Dermis microvascular lymphatic vessel endothelial cell (primary cell): ENCODE measurements at regions not wholly inside any gene's neighbourhood (a gene's known extent, or its start where the extent isn't known, plus 50 kb on each side); places are given as distances from the start of the nearest gene placed in this dataset.

Experiments used
- DNase-seq, 2 donors: peaks; one replicate each; pipeline versions ENCODE4 v3.0.0 to v3.0.0-alpha.2; 2010; ENCODE audit warnings: low read depth in 2 of 2

DNA sequence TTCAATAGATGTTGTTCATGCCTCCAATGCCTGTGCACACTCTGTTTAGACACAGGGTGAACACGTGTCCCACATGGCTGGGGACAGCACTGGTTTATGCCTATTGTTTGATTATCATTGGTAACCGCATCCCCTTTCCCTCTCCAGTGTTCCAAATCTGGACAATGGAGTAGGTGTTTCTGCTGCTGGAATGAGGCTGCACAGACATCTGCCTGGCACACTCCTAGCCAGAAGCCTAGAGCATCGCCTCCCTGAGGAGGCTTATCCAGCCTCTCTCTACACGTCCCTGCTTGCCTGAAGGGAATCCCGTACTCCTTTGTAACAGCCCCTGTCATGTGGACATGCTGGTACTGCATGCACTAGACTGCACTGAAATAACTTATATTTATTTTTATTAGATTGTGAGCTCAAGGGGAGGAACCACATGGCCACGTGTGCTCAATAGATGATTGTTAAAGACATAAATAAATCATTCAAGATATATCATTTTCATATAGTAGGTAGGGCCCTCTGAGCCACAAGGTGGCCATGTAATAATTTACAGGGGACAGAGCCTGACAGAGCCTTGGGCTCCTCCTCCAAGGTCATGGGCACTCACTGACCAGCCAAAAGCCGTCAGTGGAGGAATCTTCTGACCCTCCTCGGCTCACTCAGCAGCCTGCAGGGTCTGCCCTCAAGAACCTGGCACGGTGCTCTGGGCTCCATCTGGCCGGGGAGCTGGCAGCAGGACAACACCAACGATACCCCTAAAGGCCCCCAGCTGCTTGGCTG, 310.9 kb upstream of the ZNF32 start:
- no peak for DNase-seq

- no peak for DNase-seq
Measured at GRCh38 chr10:43958964-43959363, 310.3 kb upstream of the ZNF32 start.

- no peak for DNase-seq
Measured at GRCh38 chr10:43958071-43958432, 309.4 kb upstream of the ZNF32 start.

GRCh38 chr10:43957267-43958070, 308.8 kb upstream of the ZNF32 start:
- DNase-seq: no peak

GRCh38 chr10:43955978-43956377, 307.3 kb upstream of the ZNF32 start:
- no peak for DNase-seq

DNA sequence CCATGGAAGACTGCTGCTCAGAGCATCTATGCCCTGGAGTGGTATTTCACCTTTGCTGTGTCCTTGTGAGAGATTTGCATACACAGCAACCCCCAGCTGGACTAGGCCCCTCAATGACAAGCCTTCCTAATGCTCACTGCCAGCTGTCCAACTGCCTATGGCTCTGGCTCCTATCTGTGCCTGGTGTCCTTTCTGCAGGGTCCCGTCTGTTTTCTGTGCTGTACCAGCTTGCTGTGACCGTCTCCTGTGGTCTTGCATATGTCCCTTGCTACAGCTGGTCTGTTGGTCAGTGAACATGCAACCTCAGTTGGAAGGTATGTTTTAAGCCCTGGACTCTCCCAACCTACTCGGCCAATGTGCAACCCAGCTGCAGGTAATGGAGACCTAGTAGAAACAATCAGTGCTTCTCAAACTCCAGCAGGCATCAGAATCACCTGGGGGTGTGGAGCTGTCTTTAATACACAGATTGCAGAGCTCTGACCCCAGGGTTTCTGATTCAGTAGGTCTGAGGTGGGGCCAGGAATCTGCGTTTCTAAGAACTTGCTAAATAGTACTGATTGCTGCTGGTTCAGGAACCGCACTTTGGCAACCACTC, 306.4 kb upstream of the ZNF32 start:
- DNase-seq: no peak

- no peak for DNase-seq
Measured at GRCh38 chr10:43953672-43954071, 305.0 kb upstream of the ZNF32 start.

GRCh38 chr10:43952760-43953159, 304.1 kb upstream of the ZNF32 start:
- DNase-seq: no peak

GRCh38 chr10:43949351-43949750, 300.7 kb upstream of the ZNF32 start:
- peak in 1 of 2 donors; percentile 60 for DNase-seq

DNA sequence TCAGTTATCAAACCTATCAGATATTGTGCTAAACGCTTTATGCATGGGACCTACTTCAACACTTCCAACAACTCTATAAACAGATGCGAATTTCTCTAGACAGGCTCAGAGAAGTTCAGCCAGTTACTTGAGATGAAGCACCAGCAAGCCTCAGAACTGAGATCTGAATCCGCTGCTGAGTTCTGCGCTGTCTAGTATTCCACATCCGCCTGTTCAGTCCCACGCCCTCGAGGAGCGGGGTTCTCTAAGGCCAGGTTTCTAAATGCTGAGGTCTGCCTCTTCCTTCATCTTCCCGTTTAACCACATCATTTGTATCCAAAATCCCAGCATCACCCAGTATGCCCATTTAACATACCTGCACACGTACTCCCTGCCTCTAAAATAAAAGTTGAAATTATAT, 297.8 kb upstream of the ZNF32 start:
- DNase-seq: no peak

DNA sequence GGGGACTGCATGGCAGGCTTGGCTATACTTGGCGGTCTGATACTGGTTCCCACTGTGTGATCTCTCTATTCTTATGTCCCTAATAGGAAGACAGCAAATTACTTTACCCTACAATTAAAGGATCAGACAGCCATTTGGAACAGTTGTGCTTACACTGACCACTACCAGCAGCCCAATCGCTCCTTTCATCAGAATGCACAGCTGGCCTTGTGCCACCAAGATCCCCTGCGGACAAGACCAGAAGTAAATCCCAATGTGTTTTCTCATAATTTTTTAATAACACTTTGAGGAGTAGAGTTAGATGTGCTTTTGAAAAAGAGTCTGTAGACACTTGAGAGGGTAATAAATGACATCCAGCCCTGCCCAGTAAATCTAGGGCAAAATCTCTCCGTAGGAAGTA, 297.2 kb upstream of the ZNF32 start:
- no peak for DNase-seq

DNA sequence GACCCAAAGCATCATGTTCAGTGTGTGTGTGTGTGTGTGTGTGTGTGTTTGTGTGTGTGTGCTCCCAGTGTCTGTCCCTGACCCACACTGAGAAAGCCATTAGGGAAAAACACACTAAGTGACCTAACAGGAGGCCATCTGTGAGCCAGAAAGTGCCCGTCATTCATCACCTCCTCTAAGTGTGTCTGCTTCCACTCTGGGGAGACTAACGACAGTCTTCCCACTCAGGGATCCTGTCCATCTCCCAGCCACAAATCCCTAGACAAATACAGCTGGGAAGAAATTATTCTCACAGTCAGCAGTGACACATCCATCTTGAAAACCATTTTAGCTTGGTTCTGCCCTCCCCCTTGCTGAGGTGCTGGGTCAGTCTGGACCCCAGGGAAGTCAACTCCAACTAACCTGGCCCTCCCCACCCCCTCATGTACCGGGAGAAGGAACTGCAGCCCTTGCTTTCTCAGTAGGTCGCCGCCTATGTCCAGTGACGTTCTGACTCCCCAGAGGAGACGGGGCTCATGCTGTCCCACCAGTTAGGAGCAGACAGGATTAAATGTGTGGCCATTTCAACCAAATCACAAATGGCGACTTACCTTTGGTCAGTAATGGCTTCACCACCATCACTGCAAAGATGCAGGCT, 296.5 kb upstream of the ZNF32 start:
- DNase-seq: no peak

DNA sequence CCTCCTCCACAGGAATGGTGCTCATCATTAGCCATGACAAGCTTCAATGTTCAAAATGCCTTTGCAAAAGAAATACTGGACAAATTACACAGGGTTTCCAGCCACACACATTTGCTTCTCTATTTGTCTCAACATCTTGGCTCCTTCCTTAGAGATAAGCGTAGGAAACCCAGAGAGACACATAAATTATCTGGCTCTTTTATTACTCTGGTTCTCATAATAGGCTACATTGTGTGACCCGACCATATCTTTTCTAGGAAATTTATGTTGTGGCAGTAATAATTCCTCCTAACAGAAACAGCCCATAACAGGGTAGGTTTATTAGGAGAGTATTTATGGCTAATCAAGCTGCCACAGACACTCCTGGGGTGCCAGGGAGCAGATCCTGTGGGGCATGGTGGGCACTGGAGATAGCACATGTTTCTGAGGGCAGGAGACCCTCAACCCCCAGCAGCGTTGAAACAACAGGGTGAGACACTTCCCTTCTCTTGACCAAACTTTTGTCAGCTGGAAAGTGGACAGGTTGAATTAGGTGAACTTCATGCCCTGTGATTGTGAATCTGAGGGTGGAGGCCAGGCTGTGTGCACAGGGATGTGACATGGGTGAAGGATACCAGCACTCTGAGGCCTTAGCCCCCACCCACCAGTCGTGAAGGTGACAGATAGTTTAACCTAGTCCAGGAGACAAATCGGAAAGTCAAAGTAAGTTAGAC, 295.9 kb upstream of the ZNF32 start:
- no peak for DNase-seq

- DNase-seq: no peak
Measured at GRCh38 chr10:43943818-43944360, 295.2 kb upstream of the ZNF32 start.

GRCh38 chr10:43943119-43943817, 294.6 kb upstream of the ZNF32 start:
- DNase-seq: no peak

GRCh38 chr10:43942096-43942850, 293.6 kb upstream of the ZNF32 start:
- DNase-seq: no peak

DNA sequence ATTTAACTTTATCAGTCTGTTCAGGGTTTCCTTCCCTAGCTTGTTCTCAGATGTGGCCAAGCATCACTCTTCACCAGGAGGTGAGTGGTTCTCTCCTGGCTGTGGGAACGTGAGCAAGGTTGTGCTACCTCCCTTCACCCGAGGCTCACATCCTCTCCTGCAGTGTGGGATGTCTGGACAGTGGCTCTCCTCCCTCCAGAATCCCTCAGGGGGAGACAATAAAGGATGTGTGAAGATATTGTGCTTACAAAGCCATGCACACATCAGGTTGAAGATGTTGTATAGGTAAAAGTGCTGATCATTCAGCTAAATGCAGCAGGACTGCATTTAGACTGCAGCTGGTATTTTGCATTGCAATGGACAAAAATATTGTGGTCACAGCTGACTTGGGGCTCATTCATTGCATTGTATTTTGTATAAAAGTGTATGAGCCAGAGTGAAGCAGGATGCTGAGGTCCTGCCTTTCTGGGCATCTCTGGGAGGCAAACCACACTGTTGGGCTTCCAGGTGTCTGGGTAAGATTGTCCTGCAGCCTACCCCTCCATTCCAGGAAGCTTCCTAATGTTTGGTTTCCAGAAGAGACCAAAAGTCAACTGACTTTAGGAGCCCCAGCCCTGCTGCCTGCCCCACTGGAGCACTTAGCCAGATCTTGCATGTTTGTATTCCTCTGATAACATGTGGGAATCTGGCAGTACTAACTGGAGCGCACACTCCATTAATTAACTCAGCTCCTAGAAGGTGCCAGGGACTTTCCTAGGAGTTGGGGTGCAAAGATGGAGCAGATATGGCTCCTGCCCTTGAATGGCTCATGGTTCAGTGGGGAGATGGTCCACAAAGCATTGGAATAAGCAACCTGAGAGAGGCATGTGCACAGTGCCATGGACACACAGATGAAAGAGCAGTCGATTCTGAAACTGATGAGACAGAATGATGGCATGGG, 292.5 kb upstream of the ZNF32 start:
- DNase-seq: no peak

DNA sequence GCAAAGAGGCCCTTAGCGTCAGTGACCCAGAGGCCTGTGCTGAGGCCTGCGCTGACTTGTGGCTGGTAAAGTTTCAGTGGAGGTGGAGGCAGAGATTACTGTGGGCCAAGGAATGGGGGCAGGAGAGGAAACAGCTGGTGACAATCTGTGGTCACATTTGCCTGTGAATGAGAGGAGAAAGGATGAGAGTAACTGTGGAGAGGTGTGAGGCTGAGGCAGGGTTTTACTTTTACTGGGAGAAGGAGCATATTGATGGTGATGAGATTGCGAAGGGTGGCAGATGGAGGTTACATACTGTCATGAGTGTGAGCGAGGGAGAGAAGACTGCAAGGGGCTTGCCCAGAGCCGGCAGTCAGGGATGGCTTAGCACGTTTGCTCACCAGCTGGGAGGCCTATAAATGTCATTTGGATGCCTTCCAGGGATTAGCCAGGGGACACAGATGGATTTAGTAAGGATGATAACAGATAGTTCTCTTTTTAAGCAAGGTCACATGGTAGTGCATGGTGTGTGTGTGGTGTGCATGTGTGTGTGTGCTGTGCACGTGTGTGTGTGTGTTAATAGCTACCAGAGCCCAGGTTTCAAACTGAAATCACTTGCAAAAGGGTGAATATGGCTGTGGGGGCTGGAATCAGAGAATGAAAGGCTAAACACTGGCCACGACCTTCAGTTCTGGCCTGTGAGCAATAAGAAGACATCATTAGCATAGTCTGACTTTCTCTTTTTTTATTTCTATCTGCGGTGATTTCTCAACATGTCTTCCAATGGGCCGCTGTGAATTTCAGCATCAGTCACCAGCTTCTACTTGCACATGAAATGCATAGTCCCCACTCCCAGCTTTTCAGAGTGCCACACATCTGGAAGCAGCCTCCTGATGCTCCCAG, 291.5 kb upstream of the ZNF32 start:
- no peak for DNase-seq
